ENCODE measurements at regions not wholly inside any gene's neighbourhood (a gene's known extent, or its start where the extent isn't known, plus 50 kb on each side); places are given as distances from the start of the nearest gene placed in this dataset.

- no peak for TF ChIP-seq CTCF (IDR thresholded peaks at IDR 0.05; ENCODE audit: borderline replicate concordance, insufficient read depth, low read depth, low read length)
Measured at GRCh38 chr6:78192057-78192456, 539.2 kb downstream of the MEI4 start.

GRCh38 chr6:78199044-78199443 lies 546.2 kb downstream of the MEI4 start:
- H3K4me3 ChIP-seq (ENCODE audit: low read depth, low read length), result no peak overlapping the region
- TF ChIP-seq CTCF (IDR thresholded peaks at IDR 0.05; ENCODE audit: borderline replicate concordance, insufficient read depth, low read depth, low read length), result no peak

More at GRCh38 chr6:78192057-78192456, 539.2 kb downstream of the MEI4 start:
- no peak overlapping the region for H3K4me3 ChIP-seq (ENCODE audit: low read depth, low read length)

- TF ChIP-seq CTCF (IDR thresholded peaks at IDR 0.05; ENCODE audit: borderline replicate concordance, insufficient read depth, low read depth, low read length), result no peak
- no peak overlapping the region for H3K4me3 ChIP-seq (ENCODE audit: low read depth, low read length)
Measured at GRCh38 chr6:78222226-78222625, 569.4 kb downstream of the MEI4 start.

GRCh38 chr6:78231002-78231401 lies 578.2 kb downstream of the MEI4 start:
- H3K4me3 ChIP-seq (ENCODE audit: low read depth, low read length), result no peak overlapping the region
- no peak for TF ChIP-seq CTCF (IDR thresholded peaks at IDR 0.05; ENCODE audit: borderline replicate concordance, insufficient read depth, low read depth, low read length)

- no peak for TF ChIP-seq CTCF (IDR thresholded peaks at IDR 0.05; ENCODE audit: borderline replicate concordance, insufficient read depth, low read depth, low read length)
- H3K4me3 ChIP-seq (ENCODE audit: low read depth, low read length), result no peak overlapping the region
Measured at GRCh38 chr6:78243519-78243918, 590.7 kb downstream of the MEI4 start.

- TF ChIP-seq CTCF (IDR thresholded peaks at IDR 0.05; ENCODE audit: borderline replicate concordance, insufficient read depth, low read depth, low read length), result no peak
- no peak overlapping the region for H3K4me3 ChIP-seq (ENCODE audit: low read depth, low read length)
Measured at GRCh38 chr6:78251931-78252330, 599.1 kb downstream of the MEI4 start.

GRCh38 chr6:78253618-78254017 lies 600.8 kb downstream of the MEI4 start:
- no peak for TF ChIP-seq CTCF (IDR thresholded peaks at IDR 0.05; ENCODE audit: borderline replicate concordance, insufficient read depth, low read depth, low read length)
- H3K4me3 ChIP-seq (ENCODE audit: low read depth, low read length), result no peak overlapping the region
